ENCODE measurements at regions not wholly inside any gene's neighbourhood (a gene's known extent, or its start where the extent isn't known, plus 50 kb on each side); places are given as distances from the start of the nearest gene placed in this dataset.

- H3K9ac ChIP-seq (ENCODE audit: control insufficient read depth, extremely low read depth, insufficient read depth, low read length) = no peak overlapping the region
- H3K4me3 ChIP-seq (ENCODE audit: control insufficient read depth in 2 of 3, extremely low read depth in 1 of 3, insufficient read depth in 2 of 3, low read depth in 1 of 3, low read length in 3 of 3) = no peak overlapping the region
- DNase-seq (ENCODE audit: low read depth, low spot score) = no peak
- H3K4me1 ChIP-seq (ENCODE audit: control insufficient read depth, extremely low read depth, insufficient read depth, low read length) = no peaks in the 10 kb centered on the region
- H3K79me2 ChIP-seq (ENCODE audit: control insufficient read depth, insufficient read depth, low read length) = no peaks in the 10 kb centered on the region
- no peak for FAIRE-seq
- no peaks in the 10 kb centered on the region for H3K36me3 ChIP-seq (ENCODE audit: control insufficient read depth in 2 of 2, extremely low read depth in 1 of 2, insufficient read depth in 2 of 2, low read length in 2 of 2)
- H3K27me3 ChIP-seq (ENCODE audit: control insufficient read depth, extremely low read depth, insufficient read depth, low read length) = peaks cover 2% of the 10 kb centered on the region
- H4K20me1 ChIP-seq (ENCODE audit: control insufficient read depth, extremely low read depth, insufficient read depth, low read length) = no peaks in the 10 kb centered on the region
- no peak overlapping the region for H3K4me2 ChIP-seq (ENCODE audit: control insufficient read depth, extremely low read depth, insufficient read depth, low read depth, low read length)
- H2AFZ ChIP-seq (ENCODE audit: control insufficient read depth, low read length) = no peak overlapping the region
- dilution Hi-C loops (cut with MboI; ENCODE audit: extremely low pct_ligation_motif_present, low sequenced_read_pairs) = no loop called here
- H3K9me3 ChIP-seq (ENCODE audit: control insufficient read depth, low read depth, low read length) = no peaks in the 10 kb centered on the region
- H3K27ac ChIP-seq (ENCODE audit: control insufficient read depth, insufficient read depth, low read length) = no peak overlapping the region
- H3K9me1 ChIP-seq (ENCODE audit: control insufficient read depth, extremely low read depth, insufficient read depth, low read length) = no peaks in the 10 kb centered on the region
- TF ChIP-seq CTCF (optimal IDR thresholded peaks at IDR 0.05 in 1 of 3, IDR thresholded peaks at IDR 0.05 in 1 of 3, conservative IDR thresholded peaks at IDR 0.05 in 1 of 3; ENCODE audit: extremely low read depth in 1 of 3, insufficient read depth in 2 of 3, low read length in 3 of 3) (no peak), EZH2 (IDR thresholded peaks at IDR 0.05; ENCODE audit: low read length) (no peak)
Observed at GRCh38 chr21:36613059-36613458, 85.9 kb upstream of the SIM2 start.

- FAIRE-seq = no peak
- TF ChIP-seq EZH2 (IDR thresholded peaks at IDR 0.05; ENCODE audit: low read length) (no peak), CTCF (optimal IDR thresholded peaks at IDR 0.05 in 1 of 3, IDR thresholded peaks at IDR 0.05 in 1 of 3, conservative IDR thresholded peaks at IDR 0.05 in 1 of 3; ENCODE audit: extremely low read depth in 1 of 3, insufficient read depth in 2 of 3, low read length in 3 of 3) (no peak)
- no peaks in the 10 kb centered on the region for H4K20me1 ChIP-seq (ENCODE audit: control insufficient read depth, extremely low read depth, insufficient read depth, low read length)
- H3K36me3 ChIP-seq (ENCODE audit: control insufficient read depth in 2 of 2, extremely low read depth in 1 of 2, insufficient read depth in 2 of 2, low read length in 2 of 2) = no peaks in the 10 kb centered on the region
- H3K9ac ChIP-seq (ENCODE audit: control insufficient read depth, extremely low read depth, insufficient read depth, low read length) = no peak overlapping the region
- H3K27me3 ChIP-seq (ENCODE audit: control insufficient read depth, extremely low read depth, insufficient read depth, low read length) = peaks cover 2% of the 10 kb centered on the region
- H3K4me3 ChIP-seq (ENCODE audit: control insufficient read depth in 2 of 3, extremely low read depth in 1 of 3, insufficient read depth in 2 of 3, low read depth in 1 of 3, low read length in 3 of 3) = no peak overlapping the region
- H3K4me1 ChIP-seq (ENCODE audit: control insufficient read depth, extremely low read depth, insufficient read depth, low read length) = no peaks in the 10 kb centered on the region
- no peak overlapping the region for H2AFZ ChIP-seq (ENCODE audit: control insufficient read depth, low read length)
- H3K9me3 ChIP-seq (ENCODE audit: control insufficient read depth, low read depth, low read length) = no peaks in the 10 kb centered on the region
- no peaks in the 10 kb centered on the region for H3K79me2 ChIP-seq (ENCODE audit: control insufficient read depth, insufficient read depth, low read length)
- DNase-seq (ENCODE audit: low read depth, low spot score) = no peak
- H3K9me1 ChIP-seq (ENCODE audit: control insufficient read depth, extremely low read depth, insufficient read depth, low read length) = no peaks in the 10 kb centered on the region
- H3K27ac ChIP-seq (ENCODE audit: control insufficient read depth, insufficient read depth, low read length) = no peak overlapping the region
- no peak overlapping the region for H3K4me2 ChIP-seq (ENCODE audit: control insufficient read depth, extremely low read depth, insufficient read depth, low read depth, low read length)
- dilution Hi-C loops (cut with MboI; ENCODE audit: extremely low pct_ligation_motif_present, low sequenced_read_pairs) = no loop called here
Observed at GRCh38 chr21:36613554-36613953, 85.4 kb upstream of the SIM2 start.

Data from keratinocyte (primary cell).